ENCODE measurements at regions not wholly inside any gene's neighbourhood (a gene's known extent, or its start where the extent isn't known, plus 50 kb on each side); places are given as distances from the start of the nearest gene placed in this dataset.

DNA sequence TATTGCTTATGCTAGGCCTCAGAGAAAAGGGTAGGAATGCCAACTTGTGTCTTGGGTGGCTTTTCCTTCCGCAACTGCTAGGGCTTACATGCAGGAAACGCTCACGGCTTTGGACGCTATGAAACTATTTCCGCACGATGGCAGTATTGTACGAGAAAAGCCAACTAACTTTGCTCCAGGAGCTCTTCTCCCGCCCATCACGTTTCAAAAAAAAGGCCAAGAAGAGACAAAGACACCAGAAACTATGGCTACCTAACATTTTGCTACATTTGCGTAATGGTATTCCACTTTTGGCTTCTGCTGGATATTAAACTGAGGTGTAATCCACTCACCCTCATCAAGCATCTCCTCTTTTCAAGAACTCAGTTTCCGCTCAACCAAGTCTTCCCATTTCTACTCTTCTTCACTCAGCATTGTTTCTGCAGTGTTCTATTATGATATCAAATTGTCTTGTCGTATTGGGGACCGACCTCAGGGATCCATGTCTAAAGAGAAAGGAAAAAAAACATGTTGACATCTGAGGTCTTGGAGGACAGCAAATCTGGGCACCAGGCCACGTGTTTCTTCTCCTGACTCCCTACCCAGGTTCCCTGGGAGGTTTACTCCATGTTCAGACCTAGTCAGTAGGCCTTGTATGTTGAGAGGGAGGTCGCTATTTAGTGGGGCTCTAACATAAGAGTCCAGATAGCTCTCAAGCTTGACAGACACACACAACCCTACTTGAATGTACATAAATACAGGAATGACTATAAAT lies 239.4 kb upstream of the STK26 start:
- TF ChIP-seq CTCF (IDR thresholded peaks at IDR 0.05) (peak; percentile 41), RFX5 (IDR thresholded peaks at IDR 0.05) (no peak), EP300 (IDR thresholded peaks at IDR 0.05) (no peak), KDM5A (IDR thresholded peaks at IDR 0.05) (no peak)
- TF ChIP-seq, protein P1, sequence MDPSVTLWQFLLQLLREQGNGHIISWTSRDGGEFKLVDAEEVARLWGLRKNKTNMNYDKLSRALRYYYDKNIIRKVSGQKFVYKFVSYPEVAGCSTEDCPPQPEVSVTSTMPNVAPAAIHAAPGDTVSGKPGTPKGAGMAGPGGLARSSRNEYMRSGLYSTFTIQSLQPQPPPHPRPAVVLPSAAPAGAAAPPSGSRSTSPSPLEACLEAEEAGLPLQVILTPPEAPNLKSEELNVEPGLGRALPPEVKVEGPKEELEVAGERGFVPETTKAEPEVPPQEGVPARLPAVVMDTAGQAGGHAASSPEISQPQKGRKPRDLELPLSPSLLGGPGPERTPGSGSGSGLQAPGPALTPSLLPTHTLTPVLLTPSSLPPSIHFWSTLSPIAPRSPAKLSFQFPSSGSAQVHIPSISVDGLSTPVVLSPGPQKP (IDR thresholded peaks at IDR 0.05; ENCODE audit: low read depth, low read length): no peak

All from A549 (cell line).